Osteoblast (primary cell): ENCODE measurements at regions not wholly inside any gene's neighbourhood (a gene's known extent, or its start where the extent isn't known, plus 50 kb on each side); places are given as distances from the start of the nearest gene placed in this dataset.

ENCODE experiments used
- DNase-seq: peaks from one replicate; pipeline ENCODE4 v3.0.0; 2011; ENCODE audit warnings: low spot score, mixed read lengths; ENCODE audit not compliant: insufficient read length; ENCODE audit errors: missing footprints
- H2AFZ ChIP-seq: 2 replicates; pipeline ENCODE4 v1.6.0; 2011; ENCODE audit warnings: mild to moderate bottlenecking, low read length
- H3K27ac ChIP-seq: 2 replicates; pipeline ENCODE4 v1.5.1; 2011; ENCODE audit warnings: mild to moderate bottlenecking, low read depth, low read length, moderate library complexity
- H3K27me3 ChIP-seq: 2 replicates; pipeline ENCODE4 v1.6.0; 2012; ENCODE audit warnings: mild to moderate bottlenecking, control low read depth, inconsistent platforms, low read length, moderate library complexity; ENCODE audit not compliant: insufficient read depth
- H3K36me3 ChIP-seq: 2 replicates; pipeline ENCODE4 v1.5.1; 2011; ENCODE audit warnings: mild to moderate bottlenecking, low read length, control low read depth, moderate library complexity; ENCODE audit not compliant: insufficient read depth
- H3K4me1 ChIP-seq: 2 replicates; pipeline ENCODE4 v1.5.1; 2011; ENCODE audit warnings: mild to moderate bottlenecking, low read length, control low read depth, moderate library complexity; ENCODE audit not compliant: insufficient read depth
- H3K4me2 ChIP-seq: 2 replicates; pipeline ENCODE4 v1.6.0; 2011; ENCODE audit warnings: mild to moderate bottlenecking, low read length; ENCODE audit not compliant: insufficient read depth
- H3K4me3 ChIP-seq: fragments of 200-600 bp; sonication (generic); 3 replicates; pipeline ENCODE4 v1.5.1; 2012; ENCODE audit warnings: mild to moderate bottlenecking, low read length, inconsistent platforms; ENCODE audit not compliant: insufficient read depth
- H3K79me2 ChIP-seq: 2 replicates; pipeline ENCODE4 v1.6.0; 2012; ENCODE audit warnings: mild to moderate bottlenecking, low read length, control low read depth, inconsistent platforms; ENCODE audit not compliant: insufficient read depth
- H3K9me3 ChIP-seq: 2 replicates; pipeline ENCODE4 v1.5.1; 2011; ENCODE audit warnings: low read depth, low read length, control low read depth
- H4K20me1 ChIP-seq: 2 replicates; pipeline ENCODE4 v1.6.0; 2012; ENCODE audit warnings: mild to moderate bottlenecking, low read length, control low read depth; ENCODE audit not compliant: insufficient read depth
- TF ChIP-seq, protein P1 (sequence below): IDR thresholded peaks from 2 replicates; pipeline ENCODE4 v1.5.1; 2011; ENCODE audit warnings: mild to moderate bottlenecking, low read depth, low read length, moderate library complexity; ENCODE audit errors: extremely low read depth

DNA sequence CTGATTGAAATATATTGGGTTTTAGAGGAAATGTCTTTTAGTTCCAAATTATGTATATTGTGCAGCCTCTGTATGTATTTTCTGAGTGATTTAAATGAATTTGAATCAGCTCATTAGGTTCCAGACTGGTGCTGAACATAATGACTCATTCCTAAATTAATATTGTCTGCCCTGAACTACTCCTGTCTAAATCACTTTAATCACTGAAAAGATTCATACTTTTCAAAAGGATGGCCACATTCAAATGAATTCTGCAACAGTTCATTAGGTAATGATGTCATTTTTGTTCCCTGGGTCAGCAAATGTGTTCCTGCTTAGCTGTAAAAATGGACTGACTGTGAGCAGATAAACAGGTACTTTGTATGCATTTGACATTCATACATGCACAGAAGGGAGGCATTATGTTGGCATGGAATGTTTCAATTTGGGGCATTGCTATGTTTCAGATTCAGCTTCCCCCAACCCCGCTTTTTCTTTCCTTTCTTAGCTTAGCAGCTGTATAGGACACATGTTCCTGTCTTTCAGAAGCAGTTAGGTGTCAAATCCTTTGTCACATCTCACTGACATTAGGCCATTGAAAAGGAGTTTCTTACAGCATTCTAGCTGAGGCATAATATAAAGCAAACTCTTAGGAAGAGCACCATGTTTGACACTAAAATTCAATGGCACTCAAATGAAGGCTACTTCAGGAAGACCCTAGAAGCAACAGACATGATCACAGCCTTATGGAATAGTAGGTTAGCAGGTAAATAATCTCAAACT lies 318.5 kb upstream of the ARPP21 start:
- H3K9me3 ChIP-seq, result peaks cover 2% of the 10 kb centered on the region
- DNase-seq, result no peak
- H3K27ac ChIP-seq, result no peak overlapping the region
- no peaks in the 10 kb centered on the region for H3K27me3 ChIP-seq
- no peaks in the 10 kb centered on the region for H3K79me2 ChIP-seq
- no peak overlapping the region for H3K4me3 ChIP-seq
- TF ChIP-seq, protein P1, sequence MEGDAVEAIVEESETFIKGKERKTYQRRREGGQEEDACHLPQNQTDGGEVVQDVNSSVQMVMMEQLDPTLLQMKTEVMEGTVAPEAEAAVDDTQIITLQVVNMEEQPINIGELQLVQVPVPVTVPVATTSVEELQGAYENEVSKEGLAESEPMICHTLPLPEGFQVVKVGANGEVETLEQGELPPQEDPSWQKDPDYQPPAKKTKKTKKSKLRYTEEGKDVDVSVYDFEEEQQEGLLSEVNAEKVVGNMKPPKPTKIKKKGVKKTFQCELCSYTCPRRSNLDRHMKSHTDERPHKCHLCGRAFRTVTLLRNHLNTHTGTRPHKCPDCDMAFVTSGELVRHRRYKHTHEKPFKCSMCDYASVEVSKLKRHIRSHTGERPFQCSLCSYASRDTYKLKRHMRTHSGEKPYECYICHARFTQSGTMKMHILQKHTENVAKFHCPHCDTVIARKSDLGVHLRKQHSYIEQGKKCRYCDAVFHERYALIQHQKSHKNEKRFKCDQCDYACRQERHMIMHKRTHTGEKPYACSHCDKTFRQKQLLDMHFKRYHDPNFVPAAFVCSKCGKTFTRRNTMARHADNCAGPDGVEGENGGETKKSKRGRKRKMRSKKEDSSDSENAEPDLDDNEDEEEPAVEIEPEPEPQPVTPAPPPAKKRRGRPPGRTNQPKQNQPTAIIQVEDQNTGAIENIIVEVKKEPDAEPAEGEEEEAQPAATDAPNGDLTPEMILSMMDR, result no peak
- no peaks in the 10 kb centered on the region for H3K36me3 ChIP-seq
- no peak overlapping the region for H3K4me2 ChIP-seq
- no peaks in the 10 kb centered on the region for H4K20me1 ChIP-seq
- H3K4me1 ChIP-seq, result no peaks in the 10 kb centered on the region
- H2AFZ ChIP-seq, result no peak overlapping the region

- TF ChIP-seq, protein P1, result no peak
- no peak overlapping the region for H2AFZ ChIP-seq
- H3K4me1 ChIP-seq, result no peaks in the 10 kb centered on the region
- DNase-seq, result no peak
- H3K4me2 ChIP-seq, result no peak overlapping the region
- no peaks in the 10 kb centered on the region for H3K36me3 ChIP-seq
- H4K20me1 ChIP-seq, result no peaks in the 10 kb centered on the region
- no peaks in the 10 kb centered on the region for H3K79me2 ChIP-seq
- H3K4me3 ChIP-seq, result no peak overlapping the region
- no peaks in the 10 kb centered on the region for H3K27me3 ChIP-seq
- H3K9me3 ChIP-seq, result peaks cover 5% of the 10 kb centered on the region
- H3K27ac ChIP-seq, result no peak overlapping the region
Measured at GRCh38 chr3:35322070-35322469, 317.3 kb upstream of the ARPP21 start.

DNA sequence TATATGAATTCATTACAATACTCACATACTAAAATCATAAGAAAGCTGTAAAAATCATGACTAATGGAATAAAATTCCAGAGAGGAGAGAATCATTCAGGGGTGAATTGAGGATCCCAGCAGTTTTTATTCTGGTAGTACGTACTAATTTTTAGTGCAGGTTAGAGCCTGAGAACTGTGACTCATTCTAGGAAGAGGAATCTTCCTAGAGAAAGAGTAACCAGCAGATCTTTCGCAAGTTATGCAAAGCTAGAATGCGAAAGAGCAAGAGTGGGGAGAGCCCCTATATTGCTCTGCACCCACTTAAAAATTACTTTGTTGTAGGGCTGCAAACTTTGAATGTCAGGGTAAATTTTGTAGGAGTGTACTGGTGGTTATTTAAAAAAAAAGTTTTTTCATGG lies 303.6 kb upstream of the ARPP21 start:
- Histone ChIP-seq H3K4me2 (no peak overlapping the region), H3K36me3 (no peaks in the 10 kb centered on the region), H2AFZ (no peak overlapping the region), H3K4me1 (no peaks in the 10 kb centered on the region), H3K27ac (no peak overlapping the region), H3K4me3 (no peak overlapping the region), H3K9me3 (no peaks in the 10 kb centered on the region), H3K27me3 (no peaks in the 10 kb centered on the region), H3K79me2 (no peaks in the 10 kb centered on the region), H4K20me1 (no peaks in the 10 kb centered on the region)
- DNase-seq, result no peak
- TF ChIP-seq, protein P1, result no peak

- Histone ChIP-seq H3K79me2 (no peaks in the 10 kb centered on the region), H2AFZ (no peak overlapping the region), H3K4me1 (no peaks in the 10 kb centered on the region), H3K4me3 (no peak overlapping the region), H3K4me2 (no peak overlapping the region), H3K27ac (no peak overlapping the region), H3K9me3 (no peaks in the 10 kb centered on the region), H4K20me1 (no peaks in the 10 kb centered on the region), H3K36me3 (no peaks in the 10 kb centered on the region), H3K27me3 (no peaks in the 10 kb centered on the region)
- no peak for DNase-seq
- TF ChIP-seq, protein P1, result no peak
Measured at GRCh38 chr3:35336601-35337000, 302.7 kb upstream of the ARPP21 start.
